ENCODE measurements at regions not wholly inside any gene's neighbourhood (a gene's known extent, or its start where the extent isn't known, plus 50 kb on each side); places are given as distances from the start of the nearest gene placed in this dataset.

GRCh38 chr13:23510544-23510916 is 59.7 kb upstream of the TNFRSF19 start:
- TF ChIP-seq, protein P1, sequence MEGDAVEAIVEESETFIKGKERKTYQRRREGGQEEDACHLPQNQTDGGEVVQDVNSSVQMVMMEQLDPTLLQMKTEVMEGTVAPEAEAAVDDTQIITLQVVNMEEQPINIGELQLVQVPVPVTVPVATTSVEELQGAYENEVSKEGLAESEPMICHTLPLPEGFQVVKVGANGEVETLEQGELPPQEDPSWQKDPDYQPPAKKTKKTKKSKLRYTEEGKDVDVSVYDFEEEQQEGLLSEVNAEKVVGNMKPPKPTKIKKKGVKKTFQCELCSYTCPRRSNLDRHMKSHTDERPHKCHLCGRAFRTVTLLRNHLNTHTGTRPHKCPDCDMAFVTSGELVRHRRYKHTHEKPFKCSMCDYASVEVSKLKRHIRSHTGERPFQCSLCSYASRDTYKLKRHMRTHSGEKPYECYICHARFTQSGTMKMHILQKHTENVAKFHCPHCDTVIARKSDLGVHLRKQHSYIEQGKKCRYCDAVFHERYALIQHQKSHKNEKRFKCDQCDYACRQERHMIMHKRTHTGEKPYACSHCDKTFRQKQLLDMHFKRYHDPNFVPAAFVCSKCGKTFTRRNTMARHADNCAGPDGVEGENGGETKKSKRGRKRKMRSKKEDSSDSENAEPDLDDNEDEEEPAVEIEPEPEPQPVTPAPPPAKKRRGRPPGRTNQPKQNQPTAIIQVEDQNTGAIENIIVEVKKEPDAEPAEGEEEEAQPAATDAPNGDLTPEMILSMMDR (IDR thresholded peaks at IDR 0.05; ENCODE audit: insufficient read depth, low read depth, low read length) = no peak
- no peak for TF ChIP-seq EZH2 (IDR thresholded peaks at IDR 0.05; ENCODE audit: insufficient read depth, low read length)
